IMR-90 (cell line): ENCODE measurements at regions not wholly inside any gene's neighbourhood (a gene's known extent, or its start where the extent isn't known, plus 50 kb on each side); places are given as distances from the start of the nearest gene placed in this dataset.

ENCODE experiments used
- ATAC-seq: fragments of 200-7000 bp; cut with Tn5 transposase; 2 replicates; pipeline ENCODE4 v1.9.1; 2020; ENCODE audit warnings: low read depth, mild to moderate bottlenecking, moderate library complexity
- BruUV-seq: library from RNA; stranded (reverse); fragments of 400-500 nt; replicated peaks from 2 replicates; lab custom pipeline; 2021; lab: Mats Ljungman, UMichigan
- CTCF ChIA-PET: fragments of 300-600 bp; formaldehyde crosslinking; extraction: SDS; loops from one replicate; lab custom pipeline; 2021; ENCODE audit warnings: antibody characterized with exemption; lab: Yijun Ruan, JAX
- POLR2A ChIA-PET: fragments of 300-600 bp; sonication (Branson Sonifier 250); formaldehyde crosslinking; loops from one replicate; lab custom pipeline; 2022; ENCODE audit warnings: antibody characterized with exemption; ENCODE audit not compliant: unreplicated experiment; lab: Charles Lee
- DNase-seq: peaks from one replicate; pipeline ENCODE4 v3.0.0; 2013
- H2AFZ ChIP-seq: replicated peaks from 2 replicates; pipeline ENCODE3; 2013; ENCODE audit warnings: low read length, mild to moderate bottlenecking; ENCODE audit not compliant: poor library complexity
- H2AK5ac ChIP-seq: 2 replicates; pipeline ENCODE4 v1.6.1; 2013; ENCODE audit warnings: low read depth, low read length, inconsistent platforms
- H2AK9ac ChIP-seq: replicated peaks from 2 replicates; pipeline ENCODE3; 2013; ENCODE audit warnings: mild to moderate bottlenecking, low read depth, low read length, moderate library complexity; ENCODE audit not compliant: poor library complexity
- H2BK120ac ChIP-seq: 2 replicates; pipeline ENCODE4 v1.6.1; 2013; ENCODE audit warnings: low read depth, low read length, inconsistent platforms
- H2BK15ac ChIP-seq: 3 replicates; pipeline ENCODE4 v1.6.1; 2013; ENCODE audit warnings: low read depth, low read length, inconsistent platforms
- H2BK20ac ChIP-seq: 2 replicates; pipeline ENCODE4 v1.6.1; 2013; ENCODE audit warnings: low read depth, mild to moderate bottlenecking, inconsistent platforms, low read length, moderate library complexity
- H2BK5ac ChIP-seq: 2 replicates; pipeline ENCODE4 v1.6.1; 2013; ENCODE audit warnings: mild to moderate bottlenecking, low read depth, low read length, inconsistent platforms; ENCODE audit not compliant: poor library complexity, severe bottlenecking
- H3K14ac ChIP-seq: replicated peaks from 2 replicates; pipeline ENCODE4 v1.6.1; 2013; ENCODE audit warnings: low read depth, low read length, inconsistent platforms
- H3K18ac ChIP-seq: 2 replicates; pipeline ENCODE4 v1.6.1; 2013; ENCODE audit warnings: low read depth, low read length, control low read depth
- H3K23ac ChIP-seq: 2 replicates; pipeline ENCODE4 v1.6.1; 2013; ENCODE audit warnings: low read depth, low read length, inconsistent platforms
- H3K27ac ChIP-seq: 2 replicates; pipeline ENCODE4 v1.5.1; 2013; ENCODE audit warnings: mild to moderate bottlenecking, control low read depth, low read length; ENCODE audit not compliant: insufficient read depth
- H3K27me3 ChIP-seq: 2 replicates; pipeline ENCODE4 v1.6.1; 2013; ENCODE audit warnings: low read length; ENCODE audit not compliant: control insufficient read depth, insufficient read depth
- H3K36me3 ChIP-seq: 2 replicates; pipeline ENCODE4 v1.6.1; 2013; ENCODE audit warnings: low read length, mixed read lengths; ENCODE audit not compliant: control insufficient read depth, insufficient read depth
- H3K4ac ChIP-seq: 2 replicates; pipeline ENCODE4 v1.6.1; 2013; ENCODE audit warnings: low read depth, low read length, inconsistent platforms
- H3K4me1 ChIP-seq: 2 replicates; pipeline ENCODE4 v1.6.1; 2013; ENCODE audit warnings: low read length, mixed read lengths; ENCODE audit not compliant: control insufficient read depth, insufficient read depth
- H3K4me2 ChIP-seq: 2 replicates; pipeline ENCODE4 v1.6.1; 2013; ENCODE audit warnings: low read depth, mild to moderate bottlenecking, control low read depth, low read length, moderate library complexity
- H3K4me3 ChIP-seq: 2 replicates; pipeline ENCODE4 v1.5.1; 2013; ENCODE audit warnings: low read depth, mild to moderate bottlenecking, control low read depth, low read length, moderate library complexity; ENCODE audit not compliant: insufficient read depth
- H3K56ac ChIP-seq: 2 replicates; pipeline ENCODE4 v1.6.1; 2013; ENCODE audit warnings: low read length, inconsistent platforms; ENCODE audit not compliant: insufficient read depth; ENCODE audit errors: extremely low read depth
- H3K79me1 ChIP-seq, 2 experiments: 2 replicates each; pipeline ENCODE4 v1.6.1; 2013; ENCODE audit warnings: low read length in 2 of 2, inconsistent platforms in 1 of 2, low read depth in 1 of 2
- H3K9ac ChIP-seq: 2 replicates; pipeline ENCODE4 v1.6.1; 2013; ENCODE audit warnings: low read depth, low read length, control low read depth
- H3K9me1 ChIP-seq: 2 replicates; pipeline ENCODE4 v1.6.1; 2013; ENCODE audit warnings: low read length, inconsistent platforms; ENCODE audit not compliant: insufficient read depth
- H3K9me3 ChIP-seq: 2 replicates; pipeline ENCODE4 v1.6.1; 2013; ENCODE audit warnings: low read length; ENCODE audit not compliant: control insufficient read depth, insufficient read depth
- H4K20me1 ChIP-seq: 2 replicates; pipeline ENCODE4 v1.6.1; 2013; ENCODE audit warnings: low read length, inconsistent platforms; ENCODE audit not compliant: insufficient read depth
- H4K5ac ChIP-seq: 2 replicates; pipeline ENCODE4 v1.6.1; 2013; ENCODE audit warnings: mild to moderate bottlenecking, low read depth, low read length, control low read depth
- H4K8ac ChIP-seq, 2 experiments: 2 replicates each; pipeline ENCODE4 v1.6.1; 2013; ENCODE audit warnings: low read depth in 2 of 2, low read length in 2 of 2, control low read depth in 1 of 2, inconsistent platforms in 1 of 2
- H4K91ac ChIP-seq: 2 replicates; pipeline ENCODE4 v1.6.1; 2013; ENCODE audit warnings: low read depth, low read length, inconsistent platforms; ENCODE audit not compliant: insufficient read depth
- CTCF ChIP-seq: conservative IDR thresholded peaks from 2 replicates; pipeline ENCODE4 v1.5.1; 2012; ENCODE audit warnings: mild to moderate bottlenecking, low read depth, low read length, improper control_type of control experiment
- ELK1 ChIP-seq: fragments of 150-350 bp; IDR thresholded peaks from 2 replicates; pipeline ENCODE4 v1.6.1; 2016; ENCODE audit warnings: low read depth, mild to moderate bottlenecking, low read length, moderate library complexity, borderline replicate concordance
- FOS ChIP-seq: fragments of 150-350 bp; IDR thresholded peaks from 2 replicates; pipeline ENCODE4 v1.6.1; 2016; ENCODE audit warnings: low read depth, low read length
- MXI1 ChIP-seq: IDR thresholded peaks from 2 replicates; pipeline ENCODE4 v1.6.1; 2012; ENCODE audit warnings: low read depth, mild to moderate bottlenecking, low read length, moderate library complexity, borderline replicate concordance
- NFE2L2 ChIP-seq: fragments of 150-350 bp; IDR thresholded peaks from 2 replicates; pipeline ENCODE4 v1.6.1; 2016; ENCODE audit warnings: low read depth, mild to moderate bottlenecking, low read length
- RFX5 ChIP-seq: IDR thresholded peaks from 2 replicates; pipeline ENCODE4 v1.8.0; 2012; ENCODE audit warnings: low read depth, mild to moderate bottlenecking, low read length, moderate library complexity
- WGBS, 2 experiments: methylation state at CpG; one replicate each; pipeline versions ENCODE4 v1.1.5 to v1.1.7; 2013; ENCODE audit warnings: missing lambda C conversion rate in 2 of 2; ENCODE audit not compliant: insufficient read length in 1 of 2; ENCODE audit errors: extremely low coverage in 2 of 2; 5-methylcytosine and 5-hydroxymethylcytosine counted together
- dilution Hi-C: fragments of 300-500 bp; cut with HindIII; formaldehyde crosslinking; loops from one replicate; pipeline ENCODE4 v1.14.3; 2018; ENCODE audit warnings: low sequenced_read_pairs; ENCODE audit not compliant: unreplicated experiment
- in situ Hi-C: fragments of 300-500 bp; cut with MboI; formaldehyde crosslinking; loops from 3 replicates; pipeline ENCODE4 v1.14.3; 2019; ENCODE audit warnings: low sequenced_read_pairs, inconsistent platforms, mixed read lengths
- intact Hi-C: fragments of 100-400 bp; cut with micrococcal nuclease; formaldehyde crosslinking; loops from 2 replicates; pipeline ENCODE4 v1.10.0; 2022

GRCh38 chr16:35626041-35626440 lies 2166.6 kb downstream of the TP53TG3F start:
- TF ChIP-seq FOS (no peak), NFE2L2 (no peak), MXI1 (no peak), CTCF (no peak), RFX5 (no peak), ELK1 (no peak)
- H3K56ac ChIP-seq, result no peak overlapping the region
- no peak overlapping the region for H4K91ac ChIP-seq
- no peak overlapping the region for H2AK9ac ChIP-seq
- H3K4me1 ChIP-seq, result no peaks in the 10 kb centered on the region
- H2BK20ac ChIP-seq, result no peak overlapping the region
- no peak overlapping the region for H3K4me2 ChIP-seq
- no peak overlapping the region for H4K8ac ChIP-seq
- H3K4me3 ChIP-seq, result no peak overlapping the region
- H2BK120ac ChIP-seq, result no peak overlapping the region
- no peak overlapping the region for H3K23ac ChIP-seq
- dilution Hi-C loops, result no loop called here
- H2BK15ac ChIP-seq, result no peak overlapping the region
- ATAC-seq, result no peak
- H3K27me3 ChIP-seq, result no peaks in the 10 kb centered on the region
- H2BK5ac ChIP-seq, result no peak overlapping the region
- no peak overlapping the region for H3K14ac ChIP-seq
- H4K20me1 ChIP-seq, result no peaks in the 10 kb centered on the region
- no peaks in the 10 kb centered on the region for H3K9me1 ChIP-seq
- CTCF ChIA-PET, result no interaction called here
- H3K18ac ChIP-seq, result no peak overlapping the region
- intact Hi-C loops, result no loop called here
- H3K27ac ChIP-seq, result no peak overlapping the region
- no peak for DNase-seq
- no peaks in the 10 kb centered on the region for H3K79me1 ChIP-seq
- no peaks in the 10 kb centered on the region for H3K36me3 ChIP-seq
- no peak overlapping the region for H4K5ac ChIP-seq
- H2AFZ ChIP-seq, result no peak overlapping the region
- in situ Hi-C loops, result loop anchor here (10.0 kb wide), 1 partner anchor 181 kb away; no protein-coding TSS in a partner anchor
- WGBS, 2 experiments, result no CpG with 5 or more reads among the region's 1 CpG
- BruUV-seq, result no TSS peak
- H2AK5ac ChIP-seq, result no peak overlapping the region
- H3K9me3 ChIP-seq, result peaks cover 7% of the 10 kb centered on the region; the same call in 1 of the 2 replicates
- no peak overlapping the region for H3K4ac ChIP-seq
- no peak overlapping the region for H3K9ac ChIP-seq
- POLR2A ChIA-PET, result no interaction called here
